Breast epithelium (tissue), 4 donors: ENCODE measurements at regions not wholly inside any gene's neighbourhood (a gene's known extent, or its start where the extent isn't known, plus 50 kb on each side); places are given as distances from the start of the nearest gene placed in this dataset.

Source experiments
- DNase-seq, 2 donors: peaks; one replicate each; pipeline ENCODE4 v3.0.0-alpha.2; 2019; ENCODE audit warnings: low spot score in 2 of 2
- H3K27ac ChIP-seq, 2 donors: fragments of 200-600 bp; sonication (generic) in 1 of 2; one replicate each; pipeline ENCODE4 v1.5.1; 2016 to 2019; ENCODE audit warnings: mild to moderate bottlenecking in 1 of 2
- H3K27me3 ChIP-seq, 2 donors: fragments of 200-600 bp; sonication (generic) in 1 of 2; one replicate each; pipeline versions ENCODE4 v1.5.1 to v1.6.0; 2017 to 2019; ENCODE audit warnings: control low read depth in 1 of 2, mild to moderate bottlenecking in 1 of 2
- H3K36me3 ChIP-seq: fragments of 200-600 bp; one replicate; pipeline ENCODE4 v1.5.1; 2019
- H3K4me1 ChIP-seq, 2 donors: fragments of 200-600 bp; sonication (generic); one replicate each; pipeline ENCODE4 v1.5.1; 2016 to 2019; ENCODE audit warnings: control low read depth in 1 of 2
- H3K4me3 ChIP-seq, 3 donors: fragments of 200-600 bp; sonication (generic); 1 replicate in 2 of 3; 2 replicates in 1 of 3; pipeline ENCODE4 v1.5.1; 2016 to 2019; ENCODE audit warnings: mild to moderate bottlenecking in 3 of 3, moderate library complexity in 2 of 3
- H3K9me3 ChIP-seq, 2 donors: fragments of 200-600 bp; sonication (generic) in 1 of 2; one replicate each; pipeline ENCODE4 v1.5.1; 2016 to 2019; ENCODE audit warnings: control low read depth in 1 of 2
- CTCF ChIP-seq, 3 donors: fragments of 450-650 bp; IDR thresholded peaks; one replicate each; pipeline ENCODE4 v1.5.1; 2016 to 2017; ENCODE audit warnings: antibody characterized with exemption in 3 of 3, mild to moderate bottlenecking in 3 of 3, moderate library complexity in 3 of 3
- POLR2A ChIP-seq: fragments of 450-650 bp; IDR thresholded peaks from one replicate; pipeline ENCODE4 v1.6.1; 2016; ENCODE audit warnings: antibody characterized with exemption, mild to moderate bottlenecking, moderate library complexity
- POLR2AphosphoS5 ChIP-seq, 3 donors: sonication (generic); formaldehyde crosslinking; IDR thresholded peaks; one replicate each; pipeline ENCODE4 v1.6.1; 2017; ENCODE audit warnings: antibody characterized with exemption in 3 of 3
- intact Hi-C: fragments of 100-400 bp; cut with DNase I; formaldehyde crosslinking; loops from one replicate; pipeline ENCODE4 v1.15.1; 2023; ENCODE audit warnings: low total_unique reads

- TF ChIP-seq CTCF (IDR thresholded peaks at IDR 0.05) (no peak), POLR2AphosphoS5 (IDR thresholded peaks at IDR 0.05) (no peak), POLR2A (no peak)
- no peaks in the 10 kb centered on the region for H3K4me1 ChIP-seq
- H3K27ac ChIP-seq = no peak overlapping the region
- H3K4me3 ChIP-seq = no peak overlapping the region
- no peaks in the 10 kb centered on the region for H3K27me3 ChIP-seq
- intact Hi-C loops = loop anchor here (10.0 kb wide), 1 partner anchor 1922 kb away; the partner anchor contains the start of gene ZNF641
- DNase-seq = no peak
- no peaks in the 10 kb centered on the region for H3K9me3 ChIP-seq
- H3K36me3 ChIP-seq = no peaks in the 10 kb centered on the region
Observed at GRCh38 chr12:46432325-46432724, 59.8 kb upstream of the SLC38A2 start.

DNA sequence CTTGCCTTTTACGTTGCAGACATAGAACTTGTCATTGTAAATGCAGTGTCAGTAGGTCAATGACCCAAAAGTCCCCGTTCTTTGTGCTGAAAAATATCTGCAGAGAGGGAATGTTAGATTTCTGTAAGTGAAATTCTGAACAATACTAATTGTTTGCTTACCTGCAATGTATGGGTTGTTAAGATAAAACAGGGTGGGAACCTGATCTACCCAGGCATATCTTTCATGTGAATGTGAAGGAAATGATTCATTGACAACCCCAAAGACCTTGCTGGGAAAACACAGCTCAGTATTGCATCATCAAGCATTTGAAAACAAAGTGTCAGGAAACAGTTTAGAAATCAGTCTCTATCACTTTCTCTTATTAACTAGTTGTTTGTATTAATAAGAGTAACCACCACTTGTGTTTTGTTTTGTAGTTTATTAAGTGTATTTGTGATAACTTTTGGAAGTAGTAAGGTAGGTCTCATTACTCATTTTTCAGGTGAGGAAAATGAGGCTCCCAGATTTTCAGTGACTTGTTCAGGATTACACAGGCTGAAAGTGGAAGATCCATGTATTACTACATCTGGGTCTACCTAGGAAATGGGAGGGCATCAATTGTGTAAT, 57.9 kb upstream of the SLC38A2 start:
- Histone ChIP-seq H3K4me1 (no peaks in the 10 kb centered on the region), H3K9me3 (no peaks in the 10 kb centered on the region), H3K36me3 (no peaks in the 10 kb centered on the region), H3K27ac (peak overlapping the region in 1 of 2 donors; percentile 60), H3K27me3 (no peaks in the 10 kb centered on the region), H3K4me3 (no peak overlapping the region)
- intact Hi-C loops = loop anchor here (10.0 kb wide), 1 partner anchor 1924 kb away; the partner anchor contains the start of gene ZNF641
- TF ChIP-seq CTCF (IDR thresholded peaks at IDR 0.05) (no peak), POLR2A (no peak), POLR2AphosphoS5 (IDR thresholded peaks at IDR 0.05) (no peak)
- DNase-seq = no peak
